NB4 (cell line): ENCODE measurements at regions not wholly inside any gene's neighbourhood (a gene's known extent, or its start where the extent isn't known, plus 50 kb on each side); places are given as distances from the start of the nearest gene placed in this dataset.

Experiments
- CTCF ChIP-seq: IDR thresholded peaks from one replicate; pipeline ENCODE4 v1.5.1; 2012; ENCODE audit warnings: low read depth, low read length
- MAX ChIP-seq: IDR thresholded peaks from 2 replicates; pipeline ENCODE4 v1.6.1; 2011; ENCODE audit warnings: low read depth, low read length
- MYC ChIP-seq: IDR thresholded peaks from 2 replicates; pipeline ENCODE4 v1.6.1; 2011; ENCODE audit warnings: low read depth, low read length
- POLR2A ChIP-seq: IDR thresholded peaks from 2 replicates; pipeline ENCODE4 v1.6.1; 2011; ENCODE audit warnings: mild to moderate bottlenecking; ENCODE audit not compliant: insufficient read length; ENCODE audit errors: extremely low read depth

- TF ChIP-seq POLR2A (no peak), CTCF (no peak), MYC (no peak), MAX (no peak)
Measured at GRCh38 chr9:28961623-28962022, 1388.3 kb upstream of the C9orf72 start.
